Myocyte (in vitro differentiated cells): ENCODE measurements at regions not wholly inside any gene's neighbourhood (a gene's known extent, or its start where the extent isn't known, plus 50 kb on each side); places are given as distances from the start of the nearest gene placed in this dataset.
"Not testable (repeated sequence)": the region's sequence is repeated elsewhere in the genome, so short reads cannot be mapped to it uniquely, and the experiment has no call there.

Experiments
- DNase-seq: peaks from one replicate; pipeline ENCODE4 v3.0.0-alpha.2; 2012; ENCODE audit warnings: low read depth

DNA sequence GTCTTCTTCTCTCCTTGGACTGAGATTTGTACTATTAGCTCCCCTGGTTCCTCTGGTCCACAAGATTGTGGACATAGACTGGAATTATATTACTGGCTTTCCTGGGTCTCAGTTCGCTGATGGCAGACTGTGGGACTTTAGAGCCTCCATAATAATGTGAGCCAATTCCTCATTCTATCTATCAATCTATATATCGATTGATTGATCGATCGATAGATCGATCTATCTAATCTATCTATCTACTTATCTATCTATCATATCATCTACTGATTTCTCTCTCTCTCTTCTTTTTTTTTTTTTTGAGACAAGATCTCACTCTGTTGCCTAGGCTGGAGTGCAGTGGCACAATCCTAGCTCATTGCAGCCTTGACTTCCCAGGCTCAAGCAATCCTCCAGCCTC is 51.5 kb upstream of the DDR1 start:
- no peak for DNase-seq

DNA sequence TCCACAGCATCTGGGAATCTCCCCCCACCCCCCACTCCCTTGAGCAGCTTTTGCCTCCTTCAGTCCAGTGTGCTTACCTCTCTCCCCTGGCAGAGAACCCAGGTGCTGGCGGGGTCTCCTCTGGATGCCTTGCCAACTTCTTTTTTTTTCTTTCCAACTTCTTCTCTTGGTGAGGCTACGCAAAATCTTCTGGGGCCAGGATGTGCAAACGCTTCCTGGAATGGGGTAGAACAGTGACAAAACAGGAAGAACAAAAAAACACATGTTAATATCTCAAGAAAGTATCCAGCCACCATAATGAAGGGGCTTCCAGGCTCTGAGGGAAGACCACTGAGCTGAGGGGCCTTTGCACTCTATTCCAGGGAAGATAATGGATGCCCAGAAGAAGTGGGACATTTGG is 53.9 kb upstream of the DDR1 start:
- DNase-seq, result no peak

DNA sequence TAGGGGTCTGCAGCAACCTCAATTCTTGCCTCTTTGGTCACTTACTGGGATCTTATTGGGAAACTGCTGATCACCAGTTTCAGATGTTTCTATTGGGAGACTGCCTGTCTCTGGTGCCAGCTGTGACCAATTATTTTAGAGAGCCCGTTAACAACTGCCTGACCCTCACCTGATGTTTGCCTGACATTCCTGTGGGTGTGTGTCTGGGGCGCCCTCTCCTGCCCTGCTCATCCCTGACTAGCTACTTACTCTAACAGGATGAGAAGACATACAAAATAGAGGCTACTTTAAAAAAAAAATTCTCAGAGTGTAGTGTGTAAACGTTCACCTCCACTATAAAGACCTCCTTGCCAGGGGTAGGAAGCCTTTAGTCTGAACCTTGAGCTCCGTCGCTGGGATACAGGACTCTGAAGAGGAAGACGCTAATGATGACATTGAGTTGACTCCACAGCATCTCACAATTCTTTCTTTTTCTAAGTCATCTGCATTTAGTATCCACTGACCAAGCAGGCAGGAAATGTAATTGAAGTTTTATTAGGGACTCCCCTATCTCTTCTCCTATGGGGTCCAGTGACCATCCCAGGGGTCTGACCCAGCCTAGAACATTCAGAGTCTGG is 54.6 kb upstream of the DDR1 start:
- no peak for DNase-seq

DNA sequence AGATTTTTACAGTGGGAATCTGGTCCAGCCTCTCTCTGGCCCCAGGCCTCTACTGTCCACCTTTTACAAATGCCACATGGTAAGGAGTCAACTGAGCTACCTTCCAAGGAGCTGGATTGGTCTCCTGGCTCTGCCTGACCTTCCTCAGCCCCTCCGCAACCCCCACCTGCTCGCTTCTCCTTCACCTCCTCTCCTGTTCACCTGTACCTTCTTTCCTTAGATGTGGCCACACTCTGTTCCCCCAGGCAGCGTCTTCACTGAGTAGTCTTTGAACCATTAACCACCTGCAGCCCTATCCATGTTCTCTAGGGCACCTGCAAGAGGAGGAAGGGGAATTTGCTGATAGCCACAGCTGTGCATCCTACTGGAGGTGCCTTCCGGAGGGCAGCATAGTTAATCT is 55.3 kb upstream of the DDR1 start:
- no peak for DNase-seq

DNA sequence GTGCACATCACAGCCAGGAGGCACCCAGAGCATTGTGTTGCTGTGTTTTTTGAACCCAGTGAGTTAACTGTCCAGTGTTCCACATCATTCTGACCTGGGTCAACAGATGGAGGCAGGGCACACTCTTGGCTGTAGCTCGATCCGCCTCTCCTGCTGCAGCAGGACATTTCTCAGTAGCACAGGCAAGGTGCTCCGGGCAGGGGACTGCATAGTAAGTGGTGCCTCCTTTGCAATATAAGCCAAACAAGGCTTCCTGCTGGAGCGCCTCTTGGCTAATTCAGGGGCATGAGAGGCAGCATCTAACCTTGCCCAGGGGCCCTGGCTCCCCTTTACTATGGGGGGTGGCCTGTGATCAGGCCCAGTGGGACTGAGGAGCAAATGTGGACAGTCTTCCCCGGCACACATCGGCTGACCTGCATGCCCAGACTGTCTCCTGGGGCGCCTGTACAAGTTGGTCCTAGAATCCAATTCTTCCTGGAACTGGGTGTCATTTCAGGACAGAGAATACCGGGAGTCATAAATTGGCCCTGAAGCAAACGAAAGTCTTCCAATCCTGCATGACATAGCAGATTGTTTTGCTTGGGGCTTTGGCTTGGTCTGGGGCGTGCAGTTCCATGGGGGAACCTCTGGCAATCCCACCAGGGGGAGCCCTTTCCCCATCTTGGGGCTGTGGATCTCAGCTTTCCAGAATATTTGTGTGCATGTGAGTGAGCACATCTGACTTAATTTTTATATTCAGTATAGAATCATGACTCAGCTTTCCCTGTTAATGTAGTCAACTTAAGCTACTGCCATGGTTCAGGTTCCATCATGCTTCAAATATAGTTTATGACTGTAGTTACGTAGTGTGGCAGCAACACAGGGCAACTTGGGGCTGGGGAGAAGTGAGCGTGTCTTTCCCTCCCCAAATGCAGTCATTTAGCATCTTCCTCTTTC is 56.0 kb upstream of the DDR1 start:
- peak; percentile 92 for DNase-seq

DNA sequence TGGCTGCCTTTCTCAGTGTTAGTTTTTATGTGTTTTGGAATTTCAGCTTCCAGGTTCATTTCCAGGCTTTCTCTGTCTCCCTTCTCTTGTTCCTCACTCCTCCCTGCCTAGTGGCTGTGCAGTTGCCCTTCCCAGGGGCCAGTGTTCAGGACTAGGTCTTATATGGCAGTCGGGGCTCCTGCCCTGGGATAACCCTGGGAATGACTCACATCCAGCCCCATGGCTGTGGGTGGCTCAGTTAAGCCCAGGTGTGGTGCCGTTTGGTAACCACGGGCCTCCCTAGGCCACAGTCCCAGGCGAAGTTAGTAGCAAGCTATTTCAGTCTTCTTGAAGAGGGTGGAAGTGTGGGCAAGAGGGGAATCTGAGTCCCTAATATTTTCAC is 57.4 kb upstream of the DDR1 start:
- peak; percentile 97 for DNase-seq

DNA sequence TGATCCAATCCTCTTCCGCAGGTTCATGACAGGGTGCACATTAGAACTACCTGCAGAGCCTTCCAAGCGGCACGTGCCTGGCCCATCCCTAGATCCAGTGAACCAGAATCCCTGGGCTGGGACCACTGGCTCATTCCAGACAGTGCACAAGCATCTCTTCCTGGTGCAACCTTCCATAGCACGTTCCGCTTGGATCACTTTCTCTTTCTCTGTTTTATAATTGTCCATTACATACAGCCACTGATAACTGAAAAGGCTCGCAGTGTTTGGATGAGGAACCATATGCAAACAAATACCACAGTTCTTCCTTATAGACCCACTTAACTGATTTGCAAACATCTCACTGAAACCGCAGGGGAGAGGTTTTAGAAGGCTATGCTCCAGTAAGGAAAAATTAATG is 59.6 kb upstream of the DDR1 start:
- DNase-seq, result no peak

DNA sequence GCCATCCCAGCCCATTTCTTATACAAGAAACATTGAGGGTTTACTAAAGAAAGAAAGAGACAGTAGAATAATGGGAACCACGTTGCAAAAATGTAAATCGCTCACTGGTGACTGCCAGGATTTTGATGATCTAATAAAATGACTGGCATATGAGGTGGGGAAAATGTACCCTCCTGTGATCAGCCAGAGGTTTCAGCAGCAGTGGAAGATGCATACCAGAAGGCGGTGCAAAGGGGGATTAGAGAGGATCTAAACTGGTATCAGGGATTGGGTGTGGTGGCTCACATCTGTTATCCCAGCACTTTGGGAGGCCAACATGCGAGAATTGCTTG is 60.8 kb upstream of the DDR1 start:
- no peak for DNase-seq

DNA sequence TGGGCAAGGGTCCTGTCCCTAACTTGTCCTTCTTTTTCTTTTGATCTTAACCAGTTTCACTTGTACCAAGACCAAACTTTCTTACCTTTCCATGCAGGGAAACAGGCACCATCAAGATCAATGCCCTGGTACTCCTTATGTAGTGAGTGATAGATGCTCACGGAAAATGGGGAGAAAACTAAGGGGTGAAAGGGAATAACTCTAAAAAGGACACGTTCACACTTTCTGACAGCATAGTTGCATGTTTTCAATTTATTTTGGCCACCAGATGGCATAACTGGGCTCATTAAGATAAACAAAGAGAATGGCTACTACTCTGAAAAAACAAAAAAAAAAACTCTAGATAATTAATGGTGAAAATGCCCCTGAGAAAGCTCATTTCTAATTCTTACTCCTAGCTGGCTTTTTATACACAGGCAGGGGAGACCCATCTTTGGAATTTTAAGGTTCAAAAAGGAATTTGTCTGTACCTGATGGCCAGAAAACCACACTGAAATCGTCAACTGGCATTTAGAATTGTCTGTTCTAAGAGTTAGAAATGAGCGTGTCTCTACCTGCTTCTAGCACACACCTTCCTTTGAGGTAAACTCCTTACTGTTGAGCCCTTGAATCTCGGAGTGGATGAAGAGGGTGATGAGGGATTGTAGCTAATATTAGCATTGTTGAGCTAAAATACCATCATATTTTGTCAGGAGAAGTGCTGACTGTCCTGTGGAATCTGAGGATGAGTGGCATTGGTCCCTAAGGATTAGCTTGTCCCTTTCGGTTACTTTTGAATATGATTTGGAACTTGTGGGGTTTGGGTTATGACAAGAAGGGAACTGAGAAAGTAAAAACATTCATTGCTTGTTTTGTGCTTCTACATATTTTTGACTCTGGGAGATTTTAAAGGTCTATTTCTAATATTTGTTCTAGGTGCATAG is 62.2 kb upstream of the DDR1 start:
- DNase-seq, result peak; percentile 71

DNA sequence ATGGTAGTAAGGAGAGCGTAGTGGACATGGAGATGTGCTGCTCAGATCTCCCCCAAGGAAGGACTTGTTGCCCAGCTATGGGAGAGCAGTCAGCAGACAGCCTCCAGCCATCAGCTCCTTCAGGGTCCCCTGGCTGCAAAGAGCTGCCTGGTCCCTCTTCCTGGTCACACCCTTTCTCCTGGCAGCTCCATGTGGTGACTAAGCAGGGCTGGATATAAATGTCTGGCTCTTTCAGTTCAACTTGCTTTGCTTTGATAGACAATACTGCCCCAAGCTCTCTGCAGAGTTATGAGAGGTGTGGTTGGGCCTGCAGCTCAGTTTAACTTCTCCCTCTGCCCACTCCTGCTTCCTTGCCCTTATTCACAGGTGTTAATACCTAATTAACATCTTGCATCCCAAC is 64.1 kb upstream of the DDR1 start:
- DNase-seq, result peak; percentile 82

DNA sequence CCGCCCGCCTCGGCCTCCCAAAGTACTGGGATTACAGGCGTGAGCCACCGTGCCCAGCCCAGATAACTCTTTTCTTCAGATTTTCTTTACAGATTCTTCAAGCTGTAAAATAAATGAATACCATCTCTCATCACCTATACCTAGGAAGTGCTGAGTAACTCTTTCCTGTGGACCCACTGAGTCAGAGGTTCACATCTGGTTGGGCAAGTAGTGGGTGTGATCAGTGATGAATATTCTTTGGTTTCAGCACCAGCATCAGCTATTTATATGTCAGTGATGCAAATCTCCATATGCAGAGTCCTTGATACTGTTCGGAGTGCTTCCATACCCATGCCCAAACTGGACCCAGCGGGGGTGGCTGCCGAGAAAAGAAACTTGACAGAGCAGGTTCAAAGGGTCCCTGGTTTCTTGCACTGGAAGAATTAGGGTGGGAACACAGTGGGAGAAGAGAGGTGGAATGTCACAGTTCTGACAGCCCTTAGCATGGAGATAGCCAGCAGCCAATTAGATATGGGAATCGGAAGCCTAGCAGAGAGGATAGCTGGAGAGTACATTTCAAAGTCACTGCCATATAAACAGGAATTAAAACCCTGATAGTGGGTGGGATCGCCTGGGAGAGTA is 64.9 kb upstream of the DDR1 start:
- no peak for DNase-seq

DNA sequence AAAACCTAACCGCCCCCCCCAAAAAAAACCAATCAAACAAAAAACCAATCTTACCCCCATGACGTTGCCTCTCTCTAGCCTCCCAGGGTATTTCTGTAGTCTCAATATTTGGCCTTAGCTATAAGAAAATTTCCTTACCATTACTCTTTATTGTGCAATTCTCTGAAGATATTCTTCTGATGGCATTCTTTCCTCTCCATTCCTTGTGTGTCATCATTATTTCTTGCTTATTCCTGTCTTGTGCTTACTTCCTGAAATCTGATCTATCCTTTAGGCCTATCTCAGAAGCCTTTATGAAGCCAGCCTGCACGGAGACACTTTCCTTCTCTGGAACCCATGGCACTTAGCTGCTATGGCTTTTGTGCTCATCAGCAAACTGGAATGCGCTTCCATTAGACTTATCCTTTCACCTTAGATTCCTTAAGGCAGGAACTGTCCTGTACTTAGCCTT is 65.9 kb upstream of the DDR1 start:
- DNase-seq, result peak; percentile 50

DNA sequence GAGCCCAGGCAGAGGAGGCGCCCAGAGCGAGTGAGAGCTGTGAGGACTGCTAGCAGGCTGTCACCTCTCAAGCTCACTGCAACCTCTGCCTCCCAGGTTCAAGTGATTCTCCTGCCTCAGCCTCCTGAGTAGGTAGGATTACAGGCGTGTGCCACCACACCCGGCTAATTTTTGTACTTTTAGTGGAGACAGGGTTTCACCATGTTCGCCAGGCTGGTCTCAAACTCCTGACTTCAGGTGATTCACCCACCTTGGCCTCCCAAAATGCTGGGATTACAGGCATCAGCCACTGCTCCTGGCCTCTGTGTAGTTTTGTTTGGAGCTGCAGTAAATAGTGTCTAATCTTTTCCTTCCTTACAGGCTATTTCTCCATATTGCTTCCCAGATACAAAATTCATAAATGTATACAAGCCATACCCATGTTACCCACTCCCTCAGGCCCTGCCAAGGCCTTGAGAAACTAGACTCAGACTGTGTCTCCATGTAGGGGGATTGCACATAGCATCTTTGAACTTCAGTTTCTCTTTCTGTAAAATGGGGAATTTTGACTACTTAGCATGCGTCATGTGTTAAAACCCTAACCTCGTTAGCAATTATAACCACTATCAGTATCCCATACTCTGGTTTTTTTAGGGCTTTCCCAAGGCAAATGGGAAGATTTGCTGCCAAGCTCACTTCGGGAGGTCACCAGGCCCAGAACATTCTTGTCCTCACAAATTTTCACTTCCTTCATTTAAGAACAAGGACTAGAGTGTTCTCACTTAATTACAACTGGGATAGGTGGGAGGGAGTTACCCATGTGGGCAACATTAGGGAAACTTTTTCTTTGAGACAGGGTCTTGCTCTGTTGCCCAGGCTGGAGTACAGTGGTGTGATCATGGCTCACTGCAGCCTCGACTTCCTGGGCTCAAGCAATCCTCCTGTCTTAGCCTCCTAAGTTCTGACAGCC is 67.3 kb upstream of the DDR1 start:
- DNase-seq, result no peak

DNA sequence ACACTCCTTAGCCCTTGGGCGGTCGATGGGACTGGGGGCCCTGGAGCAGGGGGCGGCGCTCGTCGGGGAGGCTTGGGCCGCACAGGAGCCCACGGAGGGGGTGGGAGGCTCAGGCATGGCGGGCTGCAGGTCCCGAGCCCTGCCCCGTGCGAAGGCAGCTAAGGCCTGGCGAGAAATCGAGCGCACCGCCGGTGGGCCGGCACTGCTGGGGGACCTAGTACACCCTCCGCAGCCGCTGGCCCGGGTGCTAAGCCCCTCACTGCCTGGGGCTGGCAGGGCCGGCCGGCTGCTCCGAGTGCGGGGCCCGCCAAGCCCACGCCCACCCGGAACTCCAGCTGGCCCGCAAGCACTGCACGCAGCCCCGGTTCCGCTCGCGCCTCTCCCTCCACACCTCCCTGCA is 68.0 kb upstream of the DDR1 start:
- DNase-seq, result not testable (repeated sequence)

DNA sequence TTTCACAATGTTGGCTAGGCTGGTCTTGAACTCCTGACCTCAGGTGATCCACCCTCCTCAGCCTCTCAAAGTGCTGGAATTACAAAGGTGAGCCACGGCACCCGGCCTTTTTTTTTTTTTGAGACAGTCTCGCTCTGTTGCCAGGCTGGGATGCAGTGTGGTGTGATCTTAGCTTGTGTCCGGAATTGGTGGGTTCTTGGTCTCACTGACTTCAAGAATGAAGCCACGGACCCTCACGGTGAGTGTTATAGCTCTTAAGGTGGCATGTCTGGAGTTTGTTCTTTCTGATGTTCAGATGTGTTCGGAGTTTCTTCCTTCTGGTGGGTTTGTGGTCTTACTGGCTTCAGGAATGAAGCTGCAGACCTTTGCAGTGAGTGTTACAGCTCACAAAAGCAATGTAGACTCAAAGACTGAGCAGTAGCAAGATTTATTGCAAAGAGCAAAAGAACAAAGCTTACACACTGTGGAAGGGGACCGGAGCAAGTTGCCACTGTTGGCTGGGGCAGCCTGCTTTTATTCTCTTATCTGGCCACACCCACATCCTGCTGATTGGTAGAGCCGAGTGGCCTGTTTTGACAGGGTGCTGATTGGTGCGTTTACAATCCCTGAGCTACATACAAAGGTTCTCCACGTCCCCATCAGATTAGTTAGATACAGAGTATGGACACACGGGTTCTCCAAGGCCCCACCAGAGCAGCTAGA is 69.1 kb upstream of the DDR1 start:
- not testable (repeated sequence) for DNase-seq

DNA sequence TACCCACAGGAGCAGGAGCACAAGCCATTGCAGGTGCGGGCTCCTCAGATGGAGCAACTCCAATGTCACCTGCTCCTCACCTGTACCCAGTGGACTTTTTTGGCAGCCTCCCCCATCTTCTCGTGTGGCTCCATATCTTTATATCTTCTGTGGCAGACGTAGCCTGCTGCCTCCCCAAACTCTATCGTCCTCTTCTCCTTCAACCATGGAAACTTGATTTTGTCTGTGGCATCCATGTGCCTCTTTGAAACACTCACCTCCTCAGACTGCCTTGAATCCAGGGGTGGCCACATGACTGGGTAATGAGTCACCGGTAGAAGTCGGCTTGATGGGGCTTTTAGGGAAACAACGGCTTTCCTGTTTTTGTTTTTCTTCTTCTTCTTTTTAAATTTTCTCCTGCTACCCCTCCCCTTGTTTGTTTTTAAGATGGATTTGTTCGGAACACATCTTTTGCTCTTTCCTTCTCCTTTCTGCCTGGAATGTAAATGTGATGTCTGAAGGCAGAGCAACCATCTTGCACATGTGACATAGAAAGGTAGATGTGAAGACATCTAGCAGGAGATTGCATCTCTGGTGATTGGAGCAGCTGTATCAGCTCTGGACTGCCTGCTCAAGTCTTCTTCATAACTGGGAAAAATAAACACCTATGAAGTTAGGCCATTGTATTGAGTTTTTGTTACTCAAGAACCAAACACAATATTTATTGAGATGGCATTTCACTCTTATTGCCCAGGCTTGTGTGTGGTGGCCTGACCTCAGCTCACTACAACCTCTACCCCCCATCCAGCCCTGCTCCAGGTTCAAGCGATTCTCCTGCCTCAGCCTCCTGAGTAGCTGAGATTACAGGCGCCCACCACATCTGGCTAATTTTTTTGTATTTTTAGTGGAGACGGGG is 69.9 kb upstream of the DDR1 start:
- peak; percentile 64 for DNase-seq

DNA sequence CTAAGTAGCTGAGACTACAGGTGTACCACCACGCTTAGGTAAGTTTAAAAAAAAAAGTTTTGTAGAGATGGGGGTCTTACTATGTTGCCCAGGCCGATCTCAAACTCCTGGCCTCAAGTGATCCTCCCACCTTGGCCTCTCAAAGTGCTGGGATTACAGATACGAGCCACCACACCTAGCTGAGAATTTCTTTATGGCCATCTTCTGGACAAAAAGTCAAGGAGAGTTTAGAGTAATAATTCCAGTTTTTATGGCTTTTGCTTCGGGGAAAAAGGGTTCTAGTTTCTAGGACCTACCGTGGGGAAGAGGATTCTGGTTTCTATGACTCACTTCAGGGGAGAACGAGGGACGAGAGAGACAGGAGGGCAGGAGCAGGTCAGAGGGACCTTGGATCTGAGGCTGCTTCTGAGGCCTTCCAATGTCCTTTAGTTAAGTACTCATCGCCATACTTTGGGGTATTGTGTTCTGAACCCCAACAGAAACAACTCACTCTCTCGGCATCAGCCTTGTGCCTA is 69.3 kb upstream of the IER3 start:
- DNase-seq, result no peak

DNA sequence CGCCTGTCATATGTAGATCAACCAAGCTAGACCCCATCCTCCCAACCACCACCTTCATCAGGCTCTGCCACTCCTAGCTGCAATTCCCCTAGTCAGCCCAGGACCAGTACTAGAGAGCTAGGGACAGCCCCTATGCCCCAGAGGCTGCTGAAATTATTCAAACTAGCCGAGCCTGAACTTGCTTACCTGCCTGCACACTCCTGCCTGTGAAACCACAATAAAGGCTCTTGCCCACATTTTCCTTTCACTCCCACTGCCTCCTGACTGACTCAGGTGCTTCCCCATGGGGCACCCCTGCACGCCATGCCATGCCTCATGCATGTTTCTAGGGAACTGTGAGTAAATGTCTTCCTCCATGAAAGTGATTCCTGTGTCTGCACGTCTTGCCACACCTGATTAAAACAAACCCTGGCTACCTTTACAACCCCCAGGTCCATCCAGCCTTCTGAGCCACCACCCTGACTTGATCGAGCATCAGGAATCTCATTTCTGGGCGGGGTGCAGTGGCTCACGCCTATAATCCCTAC is 66.5 kb upstream of the IER3 start:
- no peak for DNase-seq
